ENCODE measurements at regions not wholly inside any gene's neighbourhood (a gene's known extent, or its start where the extent isn't known, plus 50 kb on each side); places are given as distances from the start of the nearest gene placed in this dataset.

DNA sequence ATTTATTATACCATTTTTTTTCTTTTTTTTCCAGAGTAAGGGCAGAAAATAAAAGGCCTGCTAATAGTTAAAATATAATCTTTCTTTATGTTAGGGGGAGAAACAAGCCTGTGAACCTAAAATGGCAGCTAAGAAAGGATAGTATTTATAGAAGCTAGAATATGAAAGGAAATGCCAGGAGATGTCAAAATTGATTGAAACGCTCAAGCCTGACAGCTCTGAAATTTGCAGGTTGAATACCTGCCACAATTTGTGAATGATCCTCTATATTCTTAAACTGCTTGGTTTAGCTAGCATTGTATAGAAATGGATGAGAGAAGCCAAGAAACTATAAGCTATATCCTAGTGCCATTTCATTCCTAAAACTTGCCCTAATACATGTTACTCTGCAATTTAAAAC, 757.3 kb upstream of the PABPC4L start:
- no peak for TF ChIP-seq CTCF (conservative IDR thresholded peaks at IDR 0.05 in 1 of 2, IDR thresholded peaks at IDR 0.05 in 1 of 2; ENCODE audit: extremely low read depth in 1 of 2, insufficient read depth in 1 of 2, low read depth in 1 of 2, low read length in 2 of 2)
- TF ChIP-seq EZH2 (IDR thresholded peaks at IDR 0.05; ENCODE audit: borderline replicate concordance, low read length): no peak

Measured in mammary epithelial cell (primary cell).